ENCODE measurements at regions not wholly inside any gene's neighbourhood (a gene's known extent, or its start where the extent isn't known, plus 50 kb on each side); places are given as distances from the start of the nearest gene placed in this dataset.

DNA sequence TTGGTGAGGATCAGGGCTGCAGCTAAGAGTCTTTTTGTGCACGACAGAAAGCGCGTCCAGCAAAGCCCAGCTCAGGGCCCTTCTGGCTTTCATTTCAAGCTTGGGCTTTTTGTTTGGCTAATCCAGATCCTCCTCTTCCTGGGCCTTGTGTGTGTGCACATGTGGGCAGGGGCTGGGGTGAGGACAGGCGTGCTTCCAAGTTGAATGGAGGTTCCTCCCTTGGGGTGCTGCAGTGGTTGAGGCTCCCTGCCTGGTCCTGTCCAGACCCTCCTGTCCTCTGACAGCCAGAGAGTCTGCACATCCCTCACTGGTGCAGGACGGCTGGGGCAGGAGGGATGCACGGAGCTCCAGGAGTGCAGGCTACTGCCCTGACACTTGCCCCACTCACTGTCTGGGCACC is 62.0 kb upstream of the NECTIN1 start:
- 75% methylated on average over 6 of the region's 6 CpGs for WGBS
- H3K27me3 ChIP-seq (ENCODE audit: control insufficient read depth in 4 of 4, insufficient read depth in 4 of 4, low read length in 3 of 4), result no peaks in the 10 kb centered on the region

GRCh38 chr11:119790476-119790875 is 61.5 kb upstream of the NECTIN1 start:
- Histone ChIP-seq H3K4me3 (ENCODE audit: low read depth in 1 of 3, low read length in 3 of 3) (no peak overlapping the region), H3K4me1 (ENCODE audit: control insufficient read depth in 4 of 4, insufficient read depth in 4 of 4, low read length in 3 of 4) (no peaks in the 10 kb centered on the region), H3K9ac (ENCODE audit: low read depth in 1 of 2, low read length in 2 of 2) (no peak overlapping the region), H3K9me3 (ENCODE audit: control insufficient read depth in 4 of 4, low read length in 3 of 4) (no peaks in the 10 kb centered on the region), H3K27ac (ENCODE audit: low read depth in 1 of 2, low read length in 2 of 2) (no peak overlapping the region), H3K27me3 (ENCODE audit: control insufficient read depth in 4 of 4, insufficient read depth in 4 of 4, low read length in 3 of 4) (no peaks in the 10 kb centered on the region), H3K36me3 (ENCODE audit: control insufficient read depth in 4 of 4, insufficient read depth in 3 of 4, low read depth in 1 of 4, low read length in 3 of 4) (no peaks in the 10 kb centered on the region)
- no peak for DNase-seq (ENCODE audit: low spot score)
- 77% methylated on average over 9 of the region's 9 CpGs for WGBS
- TF ChIP-seq HNF4A (conservative IDR thresholded peaks at IDR 0.05), result no peak
- no peak for TF ChIP-seq EGR1 (IDR thresholded peaks at IDR 0.05; ENCODE audit: low read depth in 2 of 2)
- TF ChIP-seq RAD21 (IDR thresholded peaks at IDR 0.05), result no peak
- no peak for TF ChIP-seq JUND (IDR thresholded peaks at IDR 0.05)
- TF ChIP-seq, protein P1, sequence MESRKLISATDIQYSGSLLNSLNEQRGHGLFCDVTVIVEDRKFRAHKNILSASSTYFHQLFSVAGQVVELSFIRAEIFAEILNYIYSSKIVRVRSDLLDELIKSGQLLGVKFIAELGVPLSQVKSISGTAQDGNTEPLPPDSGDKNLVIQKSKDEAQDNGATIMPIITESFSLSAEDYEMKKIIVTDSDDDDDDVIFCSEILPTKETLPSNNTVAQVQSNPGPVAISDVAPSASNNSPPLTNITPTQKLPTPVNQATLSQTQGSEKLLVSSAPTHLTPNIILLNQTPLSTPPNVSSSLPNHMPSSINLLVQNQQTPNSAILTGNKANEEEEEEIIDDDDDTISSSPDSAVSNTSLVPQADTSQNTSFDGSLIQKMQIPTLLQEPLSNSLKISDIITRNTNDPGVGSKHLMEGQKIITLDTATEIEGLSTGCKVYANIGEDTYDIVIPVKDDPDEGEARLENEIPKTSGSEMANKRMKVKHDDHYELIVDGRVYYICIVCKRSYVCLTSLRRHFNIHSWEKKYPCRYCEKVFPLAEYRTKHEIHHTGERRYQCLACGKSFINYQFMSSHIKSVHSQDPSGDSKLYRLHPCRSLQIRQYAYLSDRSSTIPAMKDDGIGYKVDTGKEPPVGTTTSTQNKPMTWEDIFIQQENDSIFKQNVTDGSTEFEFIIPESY (IDR thresholded peaks at IDR 0.05), result no peak
- no peak for TF ChIP-seq ATF3 (IDR thresholded peaks at IDR 0.05)
- no peak for TF ChIP-seq FOXA2 (IDR thresholded peaks at IDR 0.05)
- no peak for TF ChIP-seq NR2F2 (IDR thresholded peaks at IDR 0.05)
- no peak for TF ChIP-seq MAX (IDR thresholded peaks at IDR 0.05)
- TF ChIP-seq GABPA (IDR thresholded peaks at IDR 0.05 in 1 of 2, conservative IDR thresholded peaks at IDR 0.05 in 1 of 2), result no peak
- no peak for TF ChIP-seq SP1 (IDR thresholded peaks at IDR 0.05)
- TF ChIP-seq RXRA (IDR thresholded peaks at IDR 0.05), result no peak

More for the DNA sequence above, 62.0 kb upstream of the NECTIN1 start:
- Histone ChIP-seq H3K4me3 (ENCODE audit: low read depth in 1 of 3, low read length in 3 of 3) (no peak overlapping the region), H3K27ac (ENCODE audit: low read depth in 1 of 2, low read length in 2 of 2) (no peak overlapping the region), H3K4me1 (ENCODE audit: control insufficient read depth in 4 of 4, insufficient read depth in 4 of 4, low read length in 3 of 4) (no peaks in the 10 kb centered on the region), H3K9me3 (ENCODE audit: control insufficient read depth in 4 of 4, low read length in 3 of 4) (no peaks in the 10 kb centered on the region), H3K36me3 (ENCODE audit: control insufficient read depth in 4 of 4, insufficient read depth in 3 of 4, low read depth in 1 of 4, low read length in 3 of 4) (no peaks in the 10 kb centered on the region), H3K9ac (ENCODE audit: low read depth in 1 of 2, low read length in 2 of 2) (no peak overlapping the region)
- DNase-seq (ENCODE audit: low spot score), result no peak
- no peak for TF ChIP-seq NR2F2 (IDR thresholded peaks at IDR 0.05)
- no peak for TF ChIP-seq JUND (IDR thresholded peaks at IDR 0.05)
- TF ChIP-seq, protein P1 (IDR thresholded peaks at IDR 0.05), result no peak
- TF ChIP-seq FOXA2 (IDR thresholded peaks at IDR 0.05), result no peak
- TF ChIP-seq YY1 (IDR thresholded peaks at IDR 0.05), result no peak
- TF ChIP-seq RAD21 (IDR thresholded peaks at IDR 0.05), result no peak
- no peak for TF ChIP-seq RXRA (IDR thresholded peaks at IDR 0.05)
- TF ChIP-seq HNF4A (conservative IDR thresholded peaks at IDR 0.05), result no peak
- no peak for TF ChIP-seq TAF1 (conservative IDR thresholded peaks at IDR 0.05)
- TF ChIP-seq HNF4G (IDR thresholded peaks at IDR 0.05), result no peak
- no peak for TF ChIP-seq SP1 (IDR thresholded peaks at IDR 0.05)
- no peak for TF ChIP-seq EGR1 (IDR thresholded peaks at IDR 0.05; ENCODE audit: low read depth in 2 of 2)
- TF ChIP-seq MAX (IDR thresholded peaks at IDR 0.05), result no peak
- TF ChIP-seq CTCF (IDR thresholded peaks at IDR 0.05; ENCODE audit: low read depth, low read length, missing input control), result no peak
- TF ChIP-seq ATF3 (IDR thresholded peaks at IDR 0.05), result no peak
- TF ChIP-seq GABPA (IDR thresholded peaks at IDR 0.05 in 1 of 2, conservative IDR thresholded peaks at IDR 0.05 in 1 of 2), result no peak
- TF ChIP-seq FOXA1 (IDR thresholded peaks at IDR 0.05), result no peak

Data from liver (tissue), 8 donors.